ENCODE measurements at regions not wholly inside any gene's neighbourhood (a gene's known extent, or its start where the extent isn't known, plus 50 kb on each side); places are given as distances from the start of the nearest gene placed in this dataset.

DNA sequence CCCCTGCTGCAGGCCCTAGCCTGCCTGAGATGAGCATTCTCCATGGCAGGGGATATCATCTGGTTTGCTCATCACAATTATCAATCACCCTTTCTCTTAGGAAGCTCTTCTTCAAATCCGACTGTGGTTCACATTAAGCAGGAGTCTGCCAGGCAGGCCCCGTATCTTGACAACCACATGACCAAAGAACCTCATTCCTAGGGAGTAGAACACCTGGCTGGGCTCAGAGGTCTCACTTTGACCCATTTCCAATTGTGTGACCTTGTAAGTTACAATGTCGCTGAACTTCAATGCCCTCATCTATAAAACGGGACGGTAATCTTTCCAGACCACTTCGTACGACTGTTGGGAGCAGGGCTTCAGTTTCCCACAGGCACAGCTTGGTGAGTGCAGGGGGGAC, 156.4 kb upstream of the PCBD1 start:
- H3K9me3 ChIP-seq (ENCODE audit: low read length), result no peaks in the 10 kb centered on the region

DNA sequence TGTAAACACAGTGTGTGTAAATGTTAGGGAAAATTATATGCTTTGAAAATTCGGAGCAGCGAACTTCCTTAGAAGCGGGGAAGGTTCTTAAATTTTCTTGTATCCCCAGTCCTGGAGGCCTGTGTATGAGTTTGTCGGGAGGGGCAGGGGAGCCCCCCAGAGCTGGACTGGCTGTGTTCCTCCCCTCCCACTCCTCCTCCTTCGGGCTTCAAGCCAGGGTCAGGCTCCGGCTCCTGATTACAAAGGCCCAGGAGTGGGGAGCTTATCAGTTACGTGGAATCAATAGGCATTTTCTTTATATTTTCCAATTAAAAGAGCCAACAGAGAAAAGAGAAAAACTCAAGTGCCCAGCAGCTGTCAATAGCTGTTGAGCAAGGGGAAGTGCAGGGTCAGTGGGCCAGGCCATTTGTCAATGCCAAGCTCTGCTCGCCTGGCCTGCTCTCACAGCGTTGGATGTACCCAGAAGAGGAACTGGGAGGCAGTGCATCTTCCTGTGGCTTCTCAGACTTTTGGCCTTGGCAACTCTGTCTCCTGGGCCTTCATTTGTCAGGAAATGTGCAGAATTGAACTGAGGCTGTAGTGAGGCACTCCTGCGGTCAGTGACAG, 156.9 kb upstream of the PCBD1 start:
- Histone ChIP-seq H3K36me3 (ENCODE audit: insufficient read depth, low read length) (no peaks in the 10 kb centered on the region), H4K20me1 (ENCODE audit: insufficient read depth, low read depth, low read length) (no peaks in the 10 kb centered on the region), H3K27me3 (ENCODE audit: low read length) (no peaks in the 10 kb centered on the region), H3K9me3 (ENCODE audit: low read length) (no peaks in the 10 kb centered on the region), H3K4me1 (ENCODE audit: low read length) (peaks cover 7% of the 10 kb centered on the region), H3K9ac (ENCODE audit: low read length) (no peak overlapping the region), H3K4me2 (ENCODE audit: low read depth, low read length, poor library complexity, severe bottlenecking) (no peak overlapping the region), H2AFZ (ENCODE audit: low read length) (no peak overlapping the region), H3K27ac (ENCODE audit: low read length) (no peak overlapping the region), H3K79me2 (ENCODE audit: low read length) (no peaks in the 10 kb centered on the region), H3K9me2 (replicated peaks; ENCODE audit: insufficient read depth, low read length) (no peaks in the 10 kb centered on the region), H3K4me3 (ENCODE audit: low read length) (no peak overlapping the region)
- no peak for DNase-seq

More for the DNA sequence above, 156.4 kb upstream of the PCBD1 start:
- H3K4me2 ChIP-seq (ENCODE audit: low read depth, low read length, poor library complexity, severe bottlenecking), result no peak overlapping the region
- H4K20me1 ChIP-seq (ENCODE audit: insufficient read depth, low read depth, low read length), result no peaks in the 10 kb centered on the region
- H3K79me2 ChIP-seq (ENCODE audit: low read length), result no peaks in the 10 kb centered on the region
- no peak overlapping the region for H3K27ac ChIP-seq (ENCODE audit: low read length)
- H3K4me3 ChIP-seq (ENCODE audit: low read length), result no peak overlapping the region
- no peaks in the 10 kb centered on the region for H3K9me2 ChIP-seq (replicated peaks; ENCODE audit: insufficient read depth, low read length)
- H3K36me3 ChIP-seq (ENCODE audit: insufficient read depth, low read length), result no peaks in the 10 kb centered on the region
- peaks cover 7% of the 10 kb centered on the region for H3K4me1 ChIP-seq (ENCODE audit: low read length)
- no peak for DNase-seq
- H2AFZ ChIP-seq (ENCODE audit: low read length), result no peak overlapping the region
- no peak overlapping the region for H3K9ac ChIP-seq (ENCODE audit: low read length)
- no peaks in the 10 kb centered on the region for H3K27me3 ChIP-seq (ENCODE audit: low read length)

DNA sequence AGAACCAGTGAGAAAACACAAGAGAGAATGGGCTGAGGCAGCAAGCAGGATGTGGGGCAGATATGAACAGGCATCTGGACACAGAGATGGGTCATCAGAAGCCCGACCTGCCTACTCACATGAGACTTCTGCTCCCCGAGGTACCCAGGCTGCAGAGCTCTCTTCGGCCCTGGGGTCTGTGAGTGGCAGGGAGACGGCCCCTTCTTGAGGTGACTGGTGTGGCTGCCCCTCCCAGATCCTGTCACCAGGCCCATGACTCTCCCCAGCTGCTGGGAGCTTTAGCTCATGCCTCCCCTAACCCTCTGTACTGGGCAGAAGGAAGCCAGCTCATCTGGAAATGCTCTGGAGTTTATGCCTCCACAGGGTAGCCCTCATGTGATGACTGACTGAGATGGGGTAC, 157.6 kb upstream of the PCBD1 start:
- H3K36me3 ChIP-seq (ENCODE audit: insufficient read depth, low read length), result no peaks in the 10 kb centered on the region
- no peaks in the 10 kb centered on the region for H3K9me3 ChIP-seq (ENCODE audit: low read length)
- peaks cover under 1% of the 10 kb centered on the region for H3K4me1 ChIP-seq (ENCODE audit: low read length)
- no peak overlapping the region for H2AFZ ChIP-seq (ENCODE audit: low read length)
- no peaks in the 10 kb centered on the region for H3K79me2 ChIP-seq (ENCODE audit: low read length)
- H3K9me2 ChIP-seq (replicated peaks; ENCODE audit: insufficient read depth, low read length), result no peaks in the 10 kb centered on the region
- H4K20me1 ChIP-seq (ENCODE audit: insufficient read depth, low read depth, low read length), result no peaks in the 10 kb centered on the region
- H3K9ac ChIP-seq (ENCODE audit: low read length), result no peak overlapping the region
- no peak for DNase-seq
- H3K4me2 ChIP-seq (ENCODE audit: low read depth, low read length, poor library complexity, severe bottlenecking), result no peak overlapping the region
- H3K27me3 ChIP-seq (ENCODE audit: low read length), result no peaks in the 10 kb centered on the region
- no peak overlapping the region for H3K4me3 ChIP-seq (ENCODE audit: low read length)
- H3K27ac ChIP-seq (ENCODE audit: low read length), result no peak overlapping the region

DNA sequence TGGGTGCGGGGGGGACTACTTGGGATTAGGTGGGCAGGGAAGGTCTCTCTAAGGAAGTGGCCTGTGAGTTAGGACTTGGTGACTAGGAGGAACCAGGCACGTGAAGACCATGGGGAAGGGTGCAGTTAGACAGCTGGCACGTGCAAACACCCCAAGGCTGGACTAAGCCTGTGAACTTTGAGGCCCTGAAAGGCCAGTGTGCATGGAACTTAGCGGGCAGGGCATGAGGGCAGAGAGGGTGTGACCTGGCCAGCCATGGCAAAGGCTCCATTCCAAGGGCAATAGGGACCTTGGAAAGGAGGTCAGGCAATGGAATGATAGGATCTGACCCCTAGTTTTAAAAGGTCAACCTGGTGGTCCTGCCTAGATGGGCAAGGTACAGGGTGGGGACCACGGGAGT, 158.4 kb upstream of the PCBD1 start:
- no peaks in the 10 kb centered on the region for H3K79me2 ChIP-seq (ENCODE audit: low read length)
- no peak overlapping the region for H3K4me2 ChIP-seq (ENCODE audit: low read depth, low read length, poor library complexity, severe bottlenecking)
- no peaks in the 10 kb centered on the region for H3K36me3 ChIP-seq (ENCODE audit: insufficient read depth, low read length)
- no peak for DNase-seq
- no peaks in the 10 kb centered on the region for H3K9me2 ChIP-seq (replicated peaks; ENCODE audit: insufficient read depth, low read length)
- H3K4me1 ChIP-seq (ENCODE audit: low read length), result no peaks in the 10 kb centered on the region
- no peak overlapping the region for H3K27ac ChIP-seq (ENCODE audit: low read length)
- H3K27me3 ChIP-seq (ENCODE audit: low read length), result no peaks in the 10 kb centered on the region
- no peak overlapping the region for H2AFZ ChIP-seq (ENCODE audit: low read length)
- H3K9me3 ChIP-seq (ENCODE audit: low read length), result no peaks in the 10 kb centered on the region
- H3K9ac ChIP-seq (ENCODE audit: low read length), result no peak overlapping the region
- H3K4me3 ChIP-seq (ENCODE audit: low read length), result no peak overlapping the region
- no peaks in the 10 kb centered on the region for H4K20me1 ChIP-seq (ENCODE audit: insufficient read depth, low read depth, low read length)

DNA sequence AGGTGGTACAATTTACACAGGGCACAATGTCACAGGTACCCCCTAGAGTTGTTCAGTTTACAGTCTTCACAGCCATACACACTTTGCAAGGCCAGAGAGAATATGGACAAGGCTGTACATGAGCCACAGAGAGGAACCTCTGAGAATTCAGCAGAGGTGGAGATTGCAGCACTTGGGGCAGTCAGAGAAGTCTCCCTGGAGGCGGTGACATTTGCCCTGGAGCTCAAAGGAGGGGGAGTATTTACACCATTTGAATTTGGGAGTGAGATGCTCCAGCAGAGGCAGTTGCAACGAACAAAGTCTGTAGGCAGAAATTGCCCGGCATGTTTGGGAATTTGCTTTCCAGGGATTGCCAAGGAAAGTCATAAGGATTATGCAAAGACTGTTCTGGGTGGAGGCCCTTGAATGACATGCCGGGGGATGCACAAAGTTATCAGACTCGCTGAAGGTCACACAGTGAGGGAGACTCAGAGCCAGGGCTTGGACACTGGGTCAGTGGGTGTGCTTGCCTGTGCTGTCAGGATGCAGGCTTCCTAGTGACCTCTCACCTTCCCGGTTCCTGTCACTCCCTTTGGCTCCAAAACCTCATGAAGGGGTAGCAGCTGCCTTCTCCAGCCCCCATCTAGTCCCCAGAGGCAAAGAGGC, 160.7 kb upstream of the PCBD1 start:
- no peaks in the 10 kb centered on the region for H3K27me3 ChIP-seq (ENCODE audit: low read length)
- no peak overlapping the region for H3K4me2 ChIP-seq (ENCODE audit: low read depth, low read length, poor library complexity, severe bottlenecking)
- DNase-seq, result no peak
- H3K79me2 ChIP-seq (ENCODE audit: low read length), result no peaks in the 10 kb centered on the region
- no peaks in the 10 kb centered on the region for H3K36me3 ChIP-seq (ENCODE audit: insufficient read depth, low read length)
- no peak overlapping the region for H3K4me3 ChIP-seq (ENCODE audit: low read length)
- no peak overlapping the region for H3K9ac ChIP-seq (ENCODE audit: low read length)
- no peaks in the 10 kb centered on the region for H3K4me1 ChIP-seq (ENCODE audit: low read length)
- H4K20me1 ChIP-seq (ENCODE audit: insufficient read depth, low read depth, low read length), result no peaks in the 10 kb centered on the region
- no peak overlapping the region for H3K27ac ChIP-seq (ENCODE audit: low read length)
- no peaks in the 10 kb centered on the region for H3K9me2 ChIP-seq (replicated peaks; ENCODE audit: insufficient read depth, low read length)
- no peak overlapping the region for H2AFZ ChIP-seq (ENCODE audit: low read length)
- no peaks in the 10 kb centered on the region for H3K9me3 ChIP-seq (ENCODE audit: low read length)

DNA sequence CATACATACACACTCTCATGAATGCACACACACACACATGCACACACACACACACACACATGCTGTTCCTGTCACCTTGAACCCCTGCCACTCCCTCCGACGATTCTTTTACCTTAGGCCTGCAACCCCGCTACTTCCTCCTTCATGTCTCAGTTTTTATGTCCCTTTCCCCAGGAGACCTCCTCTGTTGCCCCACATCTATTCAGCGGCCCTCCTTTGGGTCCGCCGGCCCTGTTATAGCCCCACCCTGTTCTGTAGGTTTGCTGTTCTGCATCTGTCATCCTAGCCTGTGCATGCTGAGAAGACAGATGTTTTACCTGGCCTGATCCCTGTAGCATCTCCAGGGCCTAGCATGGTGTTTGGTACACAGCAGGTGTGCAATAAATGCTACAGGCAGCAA, 161.6 kb upstream of the PCBD1 start:
- H3K9me2 ChIP-seq (replicated peaks; ENCODE audit: insufficient read depth, low read length), result no peaks in the 10 kb centered on the region
- no peak overlapping the region for H2AFZ ChIP-seq (ENCODE audit: low read length)
- H3K36me3 ChIP-seq (ENCODE audit: insufficient read depth, low read length), result no peaks in the 10 kb centered on the region
- H3K9me3 ChIP-seq (ENCODE audit: low read length), result no peaks in the 10 kb centered on the region
- no peak overlapping the region for H3K9ac ChIP-seq (ENCODE audit: low read length)
- DNase-seq, result peak; percentile 46
- no peak overlapping the region for H3K27ac ChIP-seq (ENCODE audit: low read length)
- no peak overlapping the region for H3K4me2 ChIP-seq (ENCODE audit: low read depth, low read length, poor library complexity, severe bottlenecking)
- no peaks in the 10 kb centered on the region for H3K27me3 ChIP-seq (ENCODE audit: low read length)
- H4K20me1 ChIP-seq (ENCODE audit: insufficient read depth, low read depth, low read length), result no peaks in the 10 kb centered on the region
- no peaks in the 10 kb centered on the region for H3K79me2 ChIP-seq (ENCODE audit: low read length)
- H3K4me3 ChIP-seq (ENCODE audit: low read length), result no peak overlapping the region
- no peaks in the 10 kb centered on the region for H3K4me1 ChIP-seq (ENCODE audit: low read length)

DNA sequence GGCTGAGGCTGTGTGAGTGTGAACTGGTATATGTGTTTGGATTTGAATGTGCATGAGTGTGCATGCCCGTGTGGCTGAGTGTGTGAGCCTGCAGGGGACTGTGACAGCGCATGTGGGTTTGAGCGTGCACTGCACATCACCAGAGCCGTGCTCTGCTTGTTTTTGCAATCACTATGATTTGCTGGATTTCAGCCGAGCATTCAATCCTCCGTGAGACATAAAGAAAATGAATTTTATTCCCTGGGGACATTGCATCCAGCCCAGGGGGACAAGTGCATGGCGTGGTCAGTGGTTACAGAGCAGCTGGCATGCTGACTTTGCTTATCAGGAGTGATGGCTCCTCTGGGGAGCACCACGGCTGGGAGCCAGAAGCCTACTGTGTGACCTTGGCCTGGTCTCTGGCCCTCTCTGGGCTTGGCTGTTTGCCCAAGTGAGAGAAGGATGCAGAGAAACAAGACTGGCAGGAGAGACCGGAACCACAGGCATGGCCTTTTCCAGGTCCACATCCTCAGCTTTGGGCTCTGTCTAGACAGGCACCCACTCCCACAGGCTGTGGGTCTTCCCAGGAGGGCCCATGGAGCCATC, 160.2 kb upstream of the UNC5B start:
- no peak overlapping the region for H2AFZ ChIP-seq (ENCODE audit: low read length)
- no peaks in the 10 kb centered on the region for H3K9me3 ChIP-seq (ENCODE audit: low read length)
- H3K36me3 ChIP-seq (ENCODE audit: insufficient read depth, low read length), result no peaks in the 10 kb centered on the region
- no peaks in the 10 kb centered on the region for H3K9me2 ChIP-seq (replicated peaks; ENCODE audit: insufficient read depth, low read length)
- H3K4me2 ChIP-seq (ENCODE audit: low read depth, low read length, poor library complexity, severe bottlenecking), result no peak overlapping the region
- no peaks in the 10 kb centered on the region for H4K20me1 ChIP-seq (ENCODE audit: insufficient read depth, low read depth, low read length)
- no peak overlapping the region for H3K9ac ChIP-seq (ENCODE audit: low read length)
- no peaks in the 10 kb centered on the region for H3K27me3 ChIP-seq (ENCODE audit: low read length)
- DNase-seq, result no peak
- H3K4me1 ChIP-seq (ENCODE audit: low read length), result no peaks in the 10 kb centered on the region
- no peaks in the 10 kb centered on the region for H3K79me2 ChIP-seq (ENCODE audit: low read length)
- H3K4me3 ChIP-seq (ENCODE audit: low read length), result no peak overlapping the region
- H3K27ac ChIP-seq (ENCODE audit: low read length), result no peak overlapping the region

DNA sequence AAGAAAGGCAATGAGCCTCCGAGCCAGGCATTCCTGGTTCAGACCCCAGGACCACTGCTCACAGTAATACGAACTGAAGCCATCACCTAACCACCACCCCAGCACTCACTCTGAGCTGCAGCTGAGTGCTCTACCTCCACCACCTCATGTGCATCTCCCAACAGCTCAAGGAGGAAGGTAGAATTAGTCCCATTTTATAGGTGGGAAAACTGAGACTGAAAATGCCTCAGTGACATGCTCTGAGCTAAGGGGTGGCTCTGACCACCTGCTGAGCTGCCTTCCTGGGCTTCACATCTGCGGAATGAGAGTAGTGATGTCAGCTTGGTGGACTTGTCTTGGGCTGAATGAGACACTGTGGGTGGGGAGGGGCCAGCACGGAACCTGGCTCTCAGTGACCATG, 159.7 kb upstream of the UNC5B start:
- DNase-seq, result no peak
- no peaks in the 10 kb centered on the region for H3K27me3 ChIP-seq (ENCODE audit: low read length)

More for the DNA sequence above, 159.7 kb upstream of the UNC5B start:
- no peak overlapping the region for H3K4me2 ChIP-seq (ENCODE audit: low read depth, low read length, poor library complexity, severe bottlenecking)
- H3K27ac ChIP-seq (ENCODE audit: low read length), result no peak overlapping the region
- H3K9me2 ChIP-seq (replicated peaks; ENCODE audit: insufficient read depth, low read length), result no peaks in the 10 kb centered on the region
- H3K36me3 ChIP-seq (ENCODE audit: insufficient read depth, low read length), result no peaks in the 10 kb centered on the region
- H3K9me3 ChIP-seq (ENCODE audit: low read length), result no peaks in the 10 kb centered on the region
- no peaks in the 10 kb centered on the region for H4K20me1 ChIP-seq (ENCODE audit: insufficient read depth, low read depth, low read length)
- H3K4me3 ChIP-seq (ENCODE audit: low read length), result no peak overlapping the region
- no peak overlapping the region for H2AFZ ChIP-seq (ENCODE audit: low read length)
- H3K79me2 ChIP-seq (ENCODE audit: low read length), result no peaks in the 10 kb centered on the region
- H3K9ac ChIP-seq (ENCODE audit: low read length), result no peak overlapping the region
- H3K4me1 ChIP-seq (ENCODE audit: low read length), result no peaks in the 10 kb centered on the region

Data from Karpas-422 (cell line).